NT2/D1 (cell line): ENCODE measurements at regions not wholly inside any gene's neighbourhood (a gene's known extent, or its start where the extent isn't known, plus 50 kb on each side); places are given as distances from the start of the nearest gene placed in this dataset.

Experiments
- YY1 ChIP-seq: IDR thresholded peaks from 2 replicates; pipeline ENCODE4 v1.6.1; 2011; ENCODE audit not compliant: insufficient read length, insufficient read depth
- ZNF274 ChIP-seq: IDR thresholded peaks from 2 replicates; pipeline ENCODE4 v1.6.1; 2011; ENCODE audit warnings: mild to moderate bottlenecking, low read depth, low read length

DNA sequence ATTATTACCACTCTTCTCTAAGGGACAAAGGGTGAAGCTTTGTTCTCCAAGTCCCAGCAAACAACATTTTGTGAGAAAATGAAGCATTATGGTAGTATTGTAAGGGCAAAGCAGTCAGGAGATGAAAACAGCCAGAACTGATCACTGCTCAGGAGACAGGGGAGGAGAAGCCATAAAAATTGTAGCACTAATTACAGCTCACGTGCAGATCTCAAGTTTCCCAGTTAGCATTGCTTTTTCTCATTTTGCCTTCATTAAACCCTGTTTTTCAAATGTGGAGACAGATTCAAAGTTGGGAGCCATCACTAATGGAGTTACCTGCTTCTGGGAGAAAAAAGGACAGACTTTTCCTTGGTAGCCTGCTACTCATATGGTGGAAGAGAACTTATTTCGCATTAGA lies 210.9 kb upstream of the PDE10A start:
- TF ChIP-seq ZNF274, result no peak
- TF ChIP-seq YY1, result no peak
